SH-SY5Y (cell line): ENCODE measurements at regions not wholly inside any gene's neighbourhood (a gene's known extent, or its start where the extent isn't known, plus 50 kb on each side); places are given as distances from the start of the nearest gene placed in this dataset.

Source experiments
- GATA2 ChIP-seq: IDR thresholded peaks from 2 replicates; pipeline ENCODE4 v1.6.1; 2011; ENCODE audit warnings: mild to moderate bottlenecking, low read depth, low read length
- GATA3 ChIP-seq: IDR thresholded peaks from 2 replicates; pipeline ENCODE4 v1.6.1; 2011; ENCODE audit warnings: low read depth, mild to moderate bottlenecking, low read length, moderate library complexity

DNA sequence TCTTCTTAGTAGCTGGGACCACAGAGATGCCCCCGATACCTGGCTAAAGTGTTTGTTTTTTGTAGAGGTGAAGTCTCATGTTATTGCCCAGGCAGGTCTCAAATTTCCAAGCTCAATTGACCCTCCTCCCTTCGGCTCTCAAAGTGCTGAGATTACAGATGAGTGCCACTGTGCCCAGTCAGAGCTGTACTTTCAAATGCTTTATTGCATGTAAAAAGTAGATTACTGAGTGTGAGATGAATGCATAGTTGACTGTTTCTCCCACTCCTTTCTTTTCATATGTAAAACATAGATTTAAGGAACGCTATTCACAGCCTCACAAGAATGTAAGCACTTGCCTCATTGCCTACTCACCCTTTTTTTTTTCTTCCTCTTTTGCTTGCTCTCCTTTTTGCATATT lies 984.4 kb upstream of the PABPC4L start:
- TF ChIP-seq GATA2 (no peak), GATA3 (no peak)
